GM23338 (cell line): ENCODE measurements at regions not wholly inside any gene's neighbourhood (a gene's known extent, or its start where the extent isn't known, plus 50 kb on each side); places are given as distances from the start of the nearest gene placed in this dataset.

Source experiments
- CTCF ChIP-seq, 2 experiments: fragments of 200-600 bp in 1 of 2; sonication (generic) in 1 of 2; conservative IDR thresholded peaks; 2 replicates each; pipeline versions ENCODE4 v1.5.1 to v1.6.1; 2016 to 2017; ENCODE audit warnings: antibody characterized with exemption in 2 of 2, low read depth in 2 of 2, mild to moderate bottlenecking in 2 of 2, moderate library complexity in 1 of 2
- EZH2 ChIP-seq: fragments of 200-600 bp; sonication (generic); IDR thresholded peaks from one replicate; pipeline ENCODE4 v1.8.0; 2017; ENCODE audit warnings: antibody characterized with exemption, mild to moderate bottlenecking, low read depth; ENCODE audit not compliant: unreplicated experiment
- EZH2phosphoT487 ChIP-seq: fragments of 200-600 bp; sonication (generic); IDR thresholded peaks from one replicate; pipeline ENCODE4 v1.8.1; 2018; ENCODE audit warnings: antibody characterized with exemption; ENCODE audit not compliant: unreplicated experiment
- POLR2AphosphoS5 ChIP-seq: IDR thresholded peaks from 2 replicates; pipeline ENCODE4 v1.6.1; 2016; ENCODE audit warnings: antibody characterized with exemption, low read depth
- REST ChIP-seq: IDR thresholded peaks from one replicate; pipeline ENCODE4 v1.6.1; 2018; ENCODE audit warnings: antibody characterized with exemption; ENCODE audit not compliant: unreplicated experiment
- ZNF114 ChIP-seq: fragments of 250-450 bp; sonication (Bioruptor Pico); IDR thresholded peaks from 2 replicates; pipeline ENCODE4 v1.5.0; 2020; ENCODE audit warnings: mild to moderate bottlenecking, moderate library complexity

GRCh38 chr20:16904751-16905150 is 156.6 kb downstream of the OTOR start:
- TF ChIP-seq POLR2AphosphoS5 (no peak), CTCF (conservative IDR thresholded peaks at IDR 0.05; ENCODE audit: low read depth in 2 of 2) (peak; percentile 39 to 48; a peak in 3 of 4 replicates), EZH2 (no peak), ZNF114 (CRISPR knock-in tag) (no peak), REST (no peak), EZH2phosphoT487 (no peak)
